ENCODE measurements at regions not wholly inside any gene's neighbourhood (a gene's known extent, or its start where the extent isn't known, plus 50 kb on each side); places are given as distances from the start of the nearest gene placed in this dataset.

- Histone ChIP-seq H3K9ac (ENCODE audit: insufficient read depth, low read length) (no peak overlapping the region), H3K4me3 (replicated peaks in 1 of 4; ENCODE audit: control extremely low read depth in 1 of 4, insufficient read depth in 1 of 4, low read depth in 3 of 4, low read length in 4 of 4) (no peak overlapping the region), H3K27ac (ENCODE audit: insufficient read depth, low read length) (no peak overlapping the region), H3K79me2 (ENCODE audit: control insufficient read depth, insufficient read depth, low read length) (no peaks in the 10 kb centered on the region), H3K9me3 (ENCODE audit: control insufficient read depth, insufficient read depth, low read depth, low read length) (no peaks in the 10 kb centered on the region), H3K4me2 (ENCODE audit: extremely low read depth, insufficient read depth, low read length) (no peak overlapping the region), H2AFZ (ENCODE audit: low read length) (no peak overlapping the region), H3K27me3 (ENCODE audit: control insufficient read depth, insufficient read depth, low read length) (no peaks in the 10 kb centered on the region), H4K20me1 (ENCODE audit: control insufficient read depth, extremely low read depth, insufficient read depth, low read length) (no peaks in the 10 kb centered on the region), H3K36me3 (ENCODE audit: control insufficient read depth, insufficient read depth, low read length) (no peaks in the 10 kb centered on the region), H3K4me1 (ENCODE audit: control insufficient read depth, extremely low read depth, insufficient read depth, low read length) (no peaks in the 10 kb centered on the region)
- DNase-seq (ENCODE audit: low read depth in 2 of 2), result no peak
- TF ChIP-seq EZH2 (IDR thresholded peaks at IDR 0.05; ENCODE audit: low read length, missing control alignments) (no peak), CTCF (conservative IDR thresholded peaks at IDR 0.05 in 1 of 2, IDR thresholded peaks at IDR 0.05 in 1 of 2; ENCODE audit: low read depth in 1 of 2, low read length in 2 of 2) (no peak)
Measured at GRCh38 chr15:69955240-69955894, 142.3 kb downstream of the TLE3 start.

GRCh38 chr15:69956417-69956816 is 141.3 kb downstream of the TLE3 start:
- no peak overlapping the region for H2AFZ ChIP-seq (ENCODE audit: low read length)
- no peak for DNase-seq (ENCODE audit: low read depth in 2 of 2)
- H3K36me3 ChIP-seq (ENCODE audit: control insufficient read depth, insufficient read depth, low read length), result no peaks in the 10 kb centered on the region
- no peak overlapping the region for H3K9ac ChIP-seq (ENCODE audit: insufficient read depth, low read length)
- no peaks in the 10 kb centered on the region for H3K27me3 ChIP-seq (ENCODE audit: control insufficient read depth, insufficient read depth, low read length)
- TF ChIP-seq EZH2 (IDR thresholded peaks at IDR 0.05; ENCODE audit: low read length, missing control alignments), result no peak
- no peak for TF ChIP-seq CTCF (conservative IDR thresholded peaks at IDR 0.05 in 1 of 2, IDR thresholded peaks at IDR 0.05 in 1 of 2; ENCODE audit: low read depth in 1 of 2, low read length in 2 of 2)
- no peak overlapping the region for H3K4me3 ChIP-seq (replicated peaks in 1 of 4; ENCODE audit: control extremely low read depth in 1 of 4, insufficient read depth in 1 of 4, low read depth in 3 of 4, low read length in 4 of 4)
- H3K4me1 ChIP-seq (ENCODE audit: control insufficient read depth, extremely low read depth, insufficient read depth, low read length), result no peaks in the 10 kb centered on the region
- no peaks in the 10 kb centered on the region for H4K20me1 ChIP-seq (ENCODE audit: control insufficient read depth, extremely low read depth, insufficient read depth, low read length)
- no peaks in the 10 kb centered on the region for H3K9me3 ChIP-seq (ENCODE audit: control insufficient read depth, insufficient read depth, low read depth, low read length)
- no peak overlapping the region for H3K27ac ChIP-seq (ENCODE audit: insufficient read depth, low read length)
- no peak overlapping the region for H3K4me2 ChIP-seq (ENCODE audit: extremely low read depth, insufficient read depth, low read length)
- H3K79me2 ChIP-seq (ENCODE audit: control insufficient read depth, insufficient read depth, low read length), result no peaks in the 10 kb centered on the region

- no peaks in the 10 kb centered on the region for H3K79me2 ChIP-seq (ENCODE audit: control insufficient read depth, insufficient read depth, low read length)
- TF ChIP-seq CTCF (conservative IDR thresholded peaks at IDR 0.05 in 1 of 2, IDR thresholded peaks at IDR 0.05 in 1 of 2; ENCODE audit: low read depth in 1 of 2, low read length in 2 of 2) (no peak), EZH2 (IDR thresholded peaks at IDR 0.05; ENCODE audit: low read length, missing control alignments) (no peak)
- H3K9ac ChIP-seq (ENCODE audit: insufficient read depth, low read length), result no peak overlapping the region
- no peak overlapping the region for H3K27ac ChIP-seq (ENCODE audit: insufficient read depth, low read length)
- no peaks in the 10 kb centered on the region for H3K36me3 ChIP-seq (ENCODE audit: control insufficient read depth, insufficient read depth, low read length)
- H3K4me1 ChIP-seq (ENCODE audit: control insufficient read depth, extremely low read depth, insufficient read depth, low read length), result no peaks in the 10 kb centered on the region
- H3K4me2 ChIP-seq (ENCODE audit: extremely low read depth, insufficient read depth, low read length), result no peak overlapping the region
- no peaks in the 10 kb centered on the region for H3K27me3 ChIP-seq (ENCODE audit: control insufficient read depth, insufficient read depth, low read length)
- no peaks in the 10 kb centered on the region for H3K9me3 ChIP-seq (ENCODE audit: control insufficient read depth, insufficient read depth, low read depth, low read length)
- H4K20me1 ChIP-seq (ENCODE audit: control insufficient read depth, extremely low read depth, insufficient read depth, low read length), result no peaks in the 10 kb centered on the region
- no peak overlapping the region for H3K4me3 ChIP-seq (replicated peaks in 1 of 4; ENCODE audit: control extremely low read depth in 1 of 4, insufficient read depth in 1 of 4, low read depth in 3 of 4, low read length in 4 of 4)
- H2AFZ ChIP-seq (ENCODE audit: low read length), result no peak overlapping the region
- no peak for DNase-seq (ENCODE audit: low read depth in 2 of 2)
Measured at GRCh38 chr15:69957175-69957574, 140.5 kb downstream of the TLE3 start.
